Sigmoid colon (tissue), 3 donors: ENCODE measurements at regions not wholly inside any gene's neighbourhood (a gene's known extent, or its start where the extent isn't known, plus 50 kb on each side); places are given as distances from the start of the nearest gene placed in this dataset.

Experiments used
- CTCF ChIP-seq, 4 experiments: fragments of 450-650 bp in 3 of 4; fragments of 200-600 bp in 1 of 4; IDR thresholded peaks; one replicate each; pipeline ENCODE4 v1.5.1; 2016 to 2019; ENCODE audit warnings: antibody characterized with exemption in 4 of 4, mild to moderate bottlenecking in 3 of 4, moderate library complexity in 2 of 4
- POLR2A ChIP-seq, 2 donors: fragments of 450-650 bp; IDR thresholded peaks; one replicate each; pipeline ENCODE4 v1.6.1; 2016; ENCODE audit warnings: antibody characterized with exemption in 2 of 2, mild to moderate bottlenecking in 2 of 2, moderate library complexity in 2 of 2

GRCh38 chr2:239666053-239666854 is 265.4 kb upstream of the HDAC4 start:
- TF ChIP-seq CTCF (IDR thresholded peaks at IDR 0.05): no peak
- no peak for TF ChIP-seq POLR2A (IDR thresholded peaks at IDR 0.05)
